Ovary (tissue), 3 donors: ENCODE measurements at regions not wholly inside any gene's neighbourhood (a gene's known extent, or its start where the extent isn't known, plus 50 kb on each side); places are given as distances from the start of the nearest gene placed in this dataset.
"Not testable (repeated sequence)": the region's sequence is repeated elsewhere in the genome, so short reads cannot be mapped to it uniquely, and the experiment has no call there.

ENCODE experiments used
- EP300 ChIP-seq: sonication (generic); formaldehyde crosslinking; IDR thresholded peaks from one replicate; pipeline ENCODE4 v1.6.1; 2017; ENCODE audit warnings: antibody characterized with exemption
- POLR2A ChIP-seq: fragments of 450-650 bp; IDR thresholded peaks from one replicate; pipeline ENCODE4 v1.6.1; 2017; ENCODE audit warnings: antibody characterized with exemption, mild to moderate bottlenecking, moderate library complexity
- TF ChIP-seq, protein P1 (sequence below), 3 donors: fragments of 450-650 bp in 2 of 3; fragments of 200-600 bp in 1 of 3; IDR thresholded peaks; one replicate each; pipeline versions ENCODE4 v1.5.1 to v1.8.0; 2016 to 2022; ENCODE audit warnings: antibody characterized with exemption in 3 of 3, mild to moderate bottlenecking in 1 of 3
- donor health status: DM: no; HTN: no; CAD: no.

- TF ChIP-seq, protein P1, sequence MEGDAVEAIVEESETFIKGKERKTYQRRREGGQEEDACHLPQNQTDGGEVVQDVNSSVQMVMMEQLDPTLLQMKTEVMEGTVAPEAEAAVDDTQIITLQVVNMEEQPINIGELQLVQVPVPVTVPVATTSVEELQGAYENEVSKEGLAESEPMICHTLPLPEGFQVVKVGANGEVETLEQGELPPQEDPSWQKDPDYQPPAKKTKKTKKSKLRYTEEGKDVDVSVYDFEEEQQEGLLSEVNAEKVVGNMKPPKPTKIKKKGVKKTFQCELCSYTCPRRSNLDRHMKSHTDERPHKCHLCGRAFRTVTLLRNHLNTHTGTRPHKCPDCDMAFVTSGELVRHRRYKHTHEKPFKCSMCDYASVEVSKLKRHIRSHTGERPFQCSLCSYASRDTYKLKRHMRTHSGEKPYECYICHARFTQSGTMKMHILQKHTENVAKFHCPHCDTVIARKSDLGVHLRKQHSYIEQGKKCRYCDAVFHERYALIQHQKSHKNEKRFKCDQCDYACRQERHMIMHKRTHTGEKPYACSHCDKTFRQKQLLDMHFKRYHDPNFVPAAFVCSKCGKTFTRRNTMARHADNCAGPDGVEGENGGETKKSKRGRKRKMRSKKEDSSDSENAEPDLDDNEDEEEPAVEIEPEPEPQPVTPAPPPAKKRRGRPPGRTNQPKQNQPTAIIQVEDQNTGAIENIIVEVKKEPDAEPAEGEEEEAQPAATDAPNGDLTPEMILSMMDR (IDR thresholded peaks at IDR 0.05) = not testable (repeated sequence)
- TF ChIP-seq POLR2A, EP300: not testable (repeated sequence)
Observed at GRCh38 chr5:163907783-163908182, 402.4 kb downstream of the MAT2B start.
